T-helper 17 cell (primary cell): ENCODE measurements at regions not wholly inside any gene's neighbourhood (a gene's known extent, or its start where the extent isn't known, plus 50 kb on each side); places are given as distances from the start of the nearest gene placed in this dataset.

Source experiments
- ATAC-seq: fragments of 150-1000 bp; cut with Tn5 transposase; 2 replicates; pipeline ENCODE4 v1.10.0; 2021; ENCODE audit warnings: mild to moderate bottlenecking, moderate library complexity
- DNase-seq, 3 donors: peaks; one replicate each; pipeline versions ENCODE4 v3.0.0 to v3.0.0-alpha.2; 2020 to 2021
- H3K9me3 ChIP-seq: one replicate; pipeline ENCODE4 v1.7.0; 2013; ENCODE audit warnings: low read length, mild to moderate bottlenecking; ENCODE audit not compliant: control insufficient read depth, poor library complexity, severe bottlenecking
- H3K27ac Mint-ChIP-seq: one replicate; pipeline ENCODE4 v1.8.0; 2022; ENCODE audit warnings: mild to moderate bottlenecking, moderate library complexity, mixed read lengths
- H3K27me3 Mint-ChIP-seq: one replicate; pipeline ENCODE4 v1.8.0; 2022; ENCODE audit warnings: mixed read lengths
- H3K36me3 Mint-ChIP-seq: one replicate; pipeline ENCODE4 v1.8.0; 2022; ENCODE audit warnings: low read depth, mixed read lengths
- H3K4me1 Mint-ChIP-seq: one replicate; pipeline ENCODE4 v1.8.0; 2022; ENCODE audit warnings: mild to moderate bottlenecking, mixed read lengths
- H3K4me3 Mint-ChIP-seq: one replicate; pipeline ENCODE4 v1.8.0; 2022; ENCODE audit warnings: mild to moderate bottlenecking, moderate library complexity, mixed read lengths

DNA sequence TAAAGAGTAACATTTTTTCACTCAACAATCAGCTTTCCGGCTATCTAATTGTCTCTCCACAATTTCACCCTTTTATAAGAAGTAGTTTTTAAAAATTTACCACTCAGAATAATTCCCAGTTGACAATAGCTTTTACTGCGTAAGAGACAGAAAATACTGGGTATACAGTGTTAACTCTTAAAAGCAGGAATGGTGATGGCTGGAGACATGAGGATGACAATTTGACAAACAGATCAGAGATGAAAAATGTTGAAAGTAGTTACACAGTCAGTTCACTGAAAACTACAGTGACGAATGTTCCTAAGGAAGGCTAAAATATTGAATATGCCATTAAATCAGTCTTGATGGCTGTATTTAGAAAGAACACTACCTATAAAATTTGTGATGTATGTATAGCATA is 1146.8 kb upstream of the B3GALT2 start:
- ATAC-seq, result no peak
- H3K4me3 Mint-ChIP-seq, result no peak overlapping the region
- no peaks in the 10 kb centered on the region for H3K27me3 Mint-ChIP-seq

GRCh38 chr1:194331758-194332157 is 1145.3 kb upstream of the B3GALT2 start:
- Mint-ChIP-seq H3K36me3 (no peaks in the 10 kb centered on the region), H3K27me3 (no peaks in the 10 kb centered on the region), H3K27ac (no peak overlapping the region), H3K4me3 (no peak overlapping the region), H3K4me1 (no peaks in the 10 kb centered on the region)
- no peaks in the 10 kb centered on the region for H3K9me3 ChIP-seq
- no peak for ATAC-seq
- DNase-seq, result no peak

More for the DNA sequence above, 1146.8 kb upstream of the B3GALT2 start:
- no peaks in the 10 kb centered on the region for H3K4me1 Mint-ChIP-seq
- H3K36me3 Mint-ChIP-seq, result no peaks in the 10 kb centered on the region
- H3K9me3 ChIP-seq, result no peaks in the 10 kb centered on the region
- DNase-seq, result no peak
- H3K27ac Mint-ChIP-seq, result no peak overlapping the region

GRCh38 chr1:194322751-194323150 is 1136.3 kb upstream of the B3GALT2 start:
- Mint-ChIP-seq H3K36me3 (no peaks in the 10 kb centered on the region), H3K4me1 (no peaks in the 10 kb centered on the region), H3K27ac (no peak overlapping the region), H3K4me3 (no peak overlapping the region), H3K27me3 (no peaks in the 10 kb centered on the region)
- no peak for DNase-seq
- H3K9me3 ChIP-seq, result no peaks in the 10 kb centered on the region
- no peak for ATAC-seq

- no peak for ATAC-seq
- Mint-ChIP-seq H3K27me3 (no peaks in the 10 kb centered on the region), H3K4me3 (no peak overlapping the region), H3K36me3 (no peaks in the 10 kb centered on the region), H3K27ac (no peak overlapping the region), H3K4me1 (no peaks in the 10 kb centered on the region)
- no peak for DNase-seq
- H3K9me3 ChIP-seq, result no peaks in the 10 kb centered on the region
Measured at GRCh38 chr1:194318790-194319280, 1132.4 kb upstream of the B3GALT2 start.

- no peaks in the 10 kb centered on the region for H3K36me3 Mint-ChIP-seq
- no peaks in the 10 kb centered on the region for H3K27me3 Mint-ChIP-seq
- DNase-seq (no peak), ATAC-seq (no peak)
- H3K27ac Mint-ChIP-seq, result no peak overlapping the region
- no peaks in the 10 kb centered on the region for H3K4me1 Mint-ChIP-seq
- no peak overlapping the region for H3K4me3 Mint-ChIP-seq
- no peaks in the 10 kb centered on the region for H3K9me3 ChIP-seq
Measured at GRCh38 chr1:194309697-194310096, 1123.3 kb upstream of the B3GALT2 start.

DNA sequence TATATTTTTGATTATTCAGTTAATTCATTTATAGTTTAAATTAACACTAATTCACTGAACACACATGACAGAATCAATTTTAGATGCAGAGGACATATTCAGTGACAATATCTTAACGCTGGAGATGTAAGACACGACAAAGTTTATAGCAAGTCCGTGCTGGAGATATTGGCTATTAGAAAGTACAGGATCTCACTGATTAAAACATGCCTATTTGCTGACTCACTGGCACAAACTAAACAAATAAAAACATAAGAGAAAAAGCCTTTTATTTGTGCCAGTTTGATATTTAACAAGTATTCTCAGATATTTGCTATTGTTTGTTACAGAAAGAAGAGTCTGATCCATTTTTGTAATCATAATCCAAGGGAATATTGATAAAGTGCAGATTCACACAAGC is 1122.9 kb upstream of the B3GALT2 start:
- Mint-ChIP-seq H3K4me1 (no peaks in the 10 kb centered on the region), H3K4me3 (no peak overlapping the region), H3K27me3 (no peaks in the 10 kb centered on the region), H3K36me3 (no peaks in the 10 kb centered on the region), H3K27ac (no peak overlapping the region)
- ATAC-seq (no peak), DNase-seq (no peak)
- H3K9me3 ChIP-seq, result no peaks in the 10 kb centered on the region

DNA sequence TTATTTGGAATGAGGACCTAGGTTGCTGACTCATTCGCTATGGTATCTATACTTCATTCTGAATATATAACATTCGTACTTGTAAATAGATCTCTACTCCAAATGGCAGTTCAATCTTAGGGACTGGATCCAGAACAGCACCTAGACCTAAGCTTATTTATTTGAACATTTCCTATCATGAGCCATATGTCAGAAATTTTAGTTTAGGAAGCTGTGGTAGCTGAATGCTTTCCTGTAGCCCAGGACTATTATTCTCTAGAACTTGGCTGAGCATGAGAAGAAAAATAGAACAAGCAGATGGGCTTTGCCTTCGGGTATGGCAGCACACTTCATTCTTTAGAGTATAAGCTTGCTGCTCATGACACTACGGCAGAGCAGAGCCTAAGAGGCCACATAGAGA is 1114.4 kb upstream of the B3GALT2 start:
- DNase-seq (no peak), ATAC-seq (no peak)
- peaks cover 3% of the 10 kb centered on the region for H3K4me1 Mint-ChIP-seq
- no peak overlapping the region for H3K27ac Mint-ChIP-seq
- no peaks in the 10 kb centered on the region for H3K9me3 ChIP-seq
- H3K27me3 Mint-ChIP-seq, result no peaks in the 10 kb centered on the region
- no peak overlapping the region for H3K4me3 Mint-ChIP-seq
- peaks cover 2% of the 10 kb centered on the region for H3K36me3 Mint-ChIP-seq

GRCh38 chr1:194300340-194300739 is 1113.9 kb upstream of the B3GALT2 start:
- H3K27me3 Mint-ChIP-seq, result no peaks in the 10 kb centered on the region
- ATAC-seq (no peak), DNase-seq (no peak)
- H3K27ac Mint-ChIP-seq, result no peak overlapping the region
- no peaks in the 10 kb centered on the region for H3K9me3 ChIP-seq
- H3K4me3 Mint-ChIP-seq, result no peak overlapping the region
- H3K4me1 Mint-ChIP-seq, result peaks cover 7% of the 10 kb centered on the region
- H3K36me3 Mint-ChIP-seq, result peaks cover 2% of the 10 kb centered on the region

DNA sequence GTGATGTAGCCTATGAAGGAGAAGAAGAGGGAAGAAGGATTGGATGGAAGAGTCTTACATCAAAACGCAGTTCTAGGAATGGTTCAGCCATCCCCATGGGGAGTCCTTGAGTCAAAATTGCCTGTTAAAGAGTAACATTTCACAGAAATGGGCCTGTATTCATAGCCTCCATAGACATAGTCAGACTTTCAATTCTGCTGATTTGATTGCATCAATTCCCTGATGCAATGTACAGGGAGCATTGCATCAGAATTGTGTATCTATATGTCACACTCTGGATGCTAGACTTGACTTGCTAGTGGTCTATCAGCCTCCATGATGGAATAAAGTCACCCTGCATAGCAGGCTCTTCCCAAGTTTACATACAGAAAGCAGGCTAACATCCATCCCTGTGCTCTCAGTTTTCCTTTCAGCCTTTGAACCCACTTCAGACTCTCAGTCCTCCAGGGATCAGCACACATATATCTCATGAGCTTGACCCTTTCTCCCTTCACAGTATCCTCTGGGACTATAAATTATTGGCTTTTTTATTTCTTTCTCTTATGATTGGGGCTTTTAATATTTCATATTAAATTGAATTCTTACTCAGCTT is 1111.7 kb upstream of the B3GALT2 start:
- DNase-seq (no peak), ATAC-seq (no peak)
- H3K4me3 Mint-ChIP-seq, result no peak overlapping the region
- no peak overlapping the region for H3K27ac Mint-ChIP-seq
- H3K36me3 Mint-ChIP-seq, result peaks cover 2% of the 10 kb centered on the region
- no peaks in the 10 kb centered on the region for H3K27me3 Mint-ChIP-seq
- no peaks in the 10 kb centered on the region for H3K9me3 ChIP-seq
- peaks cover 7% of the 10 kb centered on the region for H3K4me1 Mint-ChIP-seq

DNA sequence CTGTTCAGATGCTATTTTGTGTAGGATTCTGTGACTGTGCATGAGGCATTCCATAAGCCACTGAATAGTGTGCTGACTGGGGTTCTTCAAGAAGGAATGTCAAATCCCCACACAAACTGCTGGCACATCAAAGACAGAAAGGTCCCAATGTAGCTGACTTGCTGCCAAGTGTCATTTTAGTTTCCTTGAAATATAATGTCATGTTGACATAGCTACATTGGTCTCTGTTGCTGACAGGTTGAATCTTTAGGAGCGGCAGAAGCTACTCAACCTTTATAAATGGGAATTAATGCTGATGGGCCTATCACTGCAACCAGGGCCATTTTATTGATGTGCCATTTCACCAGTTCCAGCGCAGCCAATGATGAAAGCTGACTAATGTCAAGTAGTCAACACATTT is 1110.7 kb upstream of the B3GALT2 start:
- H3K4me1 Mint-ChIP-seq, result peaks cover 7% of the 10 kb centered on the region
- H3K9me3 ChIP-seq, result no peaks in the 10 kb centered on the region
- H3K27ac Mint-ChIP-seq, result no peak overlapping the region
- H3K27me3 Mint-ChIP-seq, result no peaks in the 10 kb centered on the region
- no peak overlapping the region for H3K4me3 Mint-ChIP-seq
- H3K36me3 Mint-ChIP-seq, result peaks cover 2% of the 10 kb centered on the region
- DNase-seq (no peak), ATAC-seq (no peak)

DNA sequence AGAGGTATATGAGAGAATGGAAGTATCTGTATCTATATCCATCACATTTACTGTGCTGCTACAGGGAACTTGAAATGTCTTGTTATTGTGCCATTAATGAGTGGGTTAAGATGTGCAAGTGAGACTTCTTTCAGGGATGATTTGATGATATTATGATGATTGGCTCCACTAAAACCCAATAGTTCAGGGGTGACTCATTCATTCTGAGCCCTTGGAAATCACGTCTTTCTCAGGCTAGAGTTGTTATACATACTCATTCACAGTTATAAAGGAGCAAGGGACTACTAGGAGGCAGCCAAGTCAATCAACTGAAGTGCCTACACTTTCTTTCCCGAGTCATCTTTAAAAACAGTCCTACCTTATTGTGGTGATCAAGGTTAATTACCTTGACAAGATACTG is 1109.8 kb upstream of the B3GALT2 start:
- ATAC-seq, result no peak
- no peak for DNase-seq
- H3K4me3 Mint-ChIP-seq, result no peak overlapping the region
- peaks cover 9% of the 10 kb centered on the region for H3K4me1 Mint-ChIP-seq
- peak overlapping the region; percentile 27 for H3K27ac Mint-ChIP-seq
- H3K9me3 ChIP-seq, result no peaks in the 10 kb centered on the region
- no peaks in the 10 kb centered on the region for H3K27me3 Mint-ChIP-seq
- H3K36me3 Mint-ChIP-seq, result peaks cover 2% of the 10 kb centered on the region

DNA sequence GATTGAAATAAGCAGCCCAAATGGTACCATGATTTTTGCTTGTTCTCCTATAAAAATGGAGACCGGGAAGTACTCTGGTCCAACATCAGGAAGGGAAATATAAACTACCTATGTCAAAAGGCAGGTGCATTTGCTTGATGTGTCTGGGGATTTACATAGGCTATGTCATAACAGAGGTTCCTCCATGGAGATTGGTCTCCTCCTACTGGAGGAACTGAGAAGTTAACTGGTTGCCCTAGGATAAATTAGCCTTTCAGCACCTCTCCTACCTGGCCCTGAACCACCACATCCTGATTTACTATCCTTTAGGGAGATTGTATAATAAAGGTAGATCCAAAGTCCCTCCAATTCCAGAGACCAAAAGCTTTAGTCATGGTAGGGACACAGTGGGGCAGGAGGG is 1109.3 kb upstream of the B3GALT2 start:
- peaks cover 2% of the 10 kb centered on the region for H3K36me3 Mint-ChIP-seq
- peaks cover 14% of the 10 kb centered on the region for H3K4me1 Mint-ChIP-seq
- peak overlapping the region; percentile 27 for H3K27ac Mint-ChIP-seq
- DNase-seq (peak in 1 of 3 donors; percentile 25), ATAC-seq (peak; percentile 99)
- no peaks in the 10 kb centered on the region for H3K9me3 ChIP-seq
- peak overlapping the region; percentile 41 for H3K4me3 Mint-ChIP-seq
- no peaks in the 10 kb centered on the region for H3K27me3 Mint-ChIP-seq

GRCh38 chr1:194293851-194294405 is 1107.5 kb upstream of the B3GALT2 start:
- no peaks in the 10 kb centered on the region for H3K9me3 ChIP-seq
- ATAC-seq, result no peak
- Mint-ChIP-seq H3K36me3 (no peaks in the 10 kb centered on the region), H3K4me3 (no peak overlapping the region), H3K4me1 (peaks cover 18% of the 10 kb centered on the region), H3K27ac (peak overlapping the region; percentile 27), H3K27me3 (no peaks in the 10 kb centered on the region)
- no peak for DNase-seq

DNA sequence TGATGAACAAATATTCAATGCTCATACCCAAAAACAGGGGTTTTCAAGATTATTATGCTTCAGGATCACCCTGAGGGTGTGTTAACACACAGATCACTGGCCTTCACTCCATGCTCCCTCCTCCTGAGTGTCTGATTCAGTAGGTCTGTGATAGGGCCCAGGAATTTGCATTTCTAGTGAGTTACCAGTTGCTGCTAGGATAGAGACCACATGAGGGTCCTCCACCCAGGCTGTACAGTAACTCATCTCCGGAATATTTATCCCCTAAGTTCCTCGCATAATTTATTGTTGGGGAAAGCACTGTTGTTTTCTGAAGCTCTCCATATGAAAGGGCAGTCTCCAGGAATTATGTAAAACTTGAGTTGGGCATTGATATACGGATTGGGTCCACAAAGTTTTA is 1106.6 kb upstream of the B3GALT2 start:
- no peaks in the 10 kb centered on the region for H3K9me3 ChIP-seq
- ATAC-seq, result no peak
- Mint-ChIP-seq H3K4me1 (peaks cover 18% of the 10 kb centered on the region), H3K4me3 (no peak overlapping the region), H3K27me3 (no peaks in the 10 kb centered on the region), H3K36me3 (no peaks in the 10 kb centered on the region), H3K27ac (peak overlapping the region; percentile 27)
- no peak for DNase-seq
